Right renal pelvis (tissue), 4 donors: ENCODE measurements at regions not wholly inside any gene's neighbourhood (a gene's known extent, or its start where the extent isn't known, plus 50 kb on each side); places are given as distances from the start of the nearest gene placed in this dataset.

Experiments used
- DNase-seq, 4 donors: peaks; one replicate each; pipeline ENCODE4 v3.0.0-alpha.2; 2013; ENCODE audit warnings: low read depth in 4 of 4, low spot score in 3 of 4, missing footprints in 1 of 4

- DNase-seq = no peak
These were observed 390.6 kb downstream of the NUF2 start for GRCh38 chr1:163712321-163712720.

- no peak for DNase-seq
These were observed 398.5 kb downstream of the NUF2 start for GRCh38 chr1:163720294-163720693.

- no peak for DNase-seq
These were observed 403.8 kb downstream of the NUF2 start for GRCh38 chr1:163725551-163725950.

- peak; percentile 39 to 59 (median 49) for DNase-seq
These were observed 408.7 kb downstream of the NUF2 start for GRCh38 chr1:163730411-163730821.

- no peak for DNase-seq
These were observed 415.5 kb downstream of the NUF2 start for GRCh38 chr1:163737261-163737660.

- DNase-seq = no peak
These were observed 422.6 kb downstream of the NUF2 start for GRCh38 chr1:163744301-163744887.

GRCh38 chr1:163745204-163745603 lies 423.4 kb downstream of the NUF2 start:
- no peak for DNase-seq

GRCh38 chr1:163747261-163747660 lies 425.5 kb downstream of the NUF2 start:
- DNase-seq = no peak

- no peak for DNase-seq
These were observed 426.1 kb downstream of the NUF2 start for GRCh38 chr1:163747855-163748254.

- DNase-seq = no peak
These were observed 437.4 kb downstream of the NUF2 start for GRCh38 chr1:163758977-163759670.

GRCh38 chr1:163761898-163762297 lies 440.1 kb downstream of the NUF2 start:
- no peak for DNase-seq

GRCh38 chr1:163766257-163766918 lies 444.6 kb downstream of the NUF2 start:
- peak in 2 of 4 donors; percentile 39 to 53 for DNase-seq

GRCh38 chr1:163768576-163768975 lies 446.8 kb downstream of the NUF2 start:
- no peak for DNase-seq

- DNase-seq = peak in 3 of 4 donors; percentile 29 to 48 (median 47)
These were observed 448.5 kb downstream of the NUF2 start for GRCh38 chr1:163770265-163770664.

GRCh38 chr1:163771637-163772036 lies 449.9 kb downstream of the NUF2 start:
- DNase-seq = no peak

GRCh38 chr1:163772246-163772645 lies 450.5 kb downstream of the NUF2 start:
- no peak for DNase-seq

GRCh38 chr1:163773396-163773795 lies 451.6 kb downstream of the NUF2 start:
- no peak for DNase-seq

GRCh38 chr1:163774401-163774945 lies 452.7 kb downstream of the NUF2 start:
- DNase-seq = peak in 2 of 4 donors; percentile 28 to 49

- DNase-seq = peak in 3 of 4 donors; percentile 28 to 67 (median 47)
These were observed 453.3 kb downstream of the NUF2 start for GRCh38 chr1:163774978-163775620.

- no peak for DNase-seq
These were observed 455.5 kb downstream of the NUF2 start for GRCh38 chr1:163777205-163777604.

- no peak for DNase-seq
These were observed 459.4 kb downstream of the NUF2 start for GRCh38 chr1:163781146-163781545.
